GM21515 (cell line): ENCODE measurements at regions not wholly inside any gene's neighbourhood (a gene's known extent, or its start where the extent isn't known, plus 50 kb on each side); places are given as distances from the start of the nearest gene placed in this dataset.
"Not testable (repeated sequence)": the region's sequence is repeated elsewhere in the genome, so short reads cannot be mapped to it uniquely, and the experiment has no call there.

Experiments used
- ATAC-seq: cut with Tn5 transposase; IDR thresholded peaks from one replicate; pipeline ENCODE4 v1.9.1; 2021; ENCODE audit not compliant: unreplicated experiment

DNA sequence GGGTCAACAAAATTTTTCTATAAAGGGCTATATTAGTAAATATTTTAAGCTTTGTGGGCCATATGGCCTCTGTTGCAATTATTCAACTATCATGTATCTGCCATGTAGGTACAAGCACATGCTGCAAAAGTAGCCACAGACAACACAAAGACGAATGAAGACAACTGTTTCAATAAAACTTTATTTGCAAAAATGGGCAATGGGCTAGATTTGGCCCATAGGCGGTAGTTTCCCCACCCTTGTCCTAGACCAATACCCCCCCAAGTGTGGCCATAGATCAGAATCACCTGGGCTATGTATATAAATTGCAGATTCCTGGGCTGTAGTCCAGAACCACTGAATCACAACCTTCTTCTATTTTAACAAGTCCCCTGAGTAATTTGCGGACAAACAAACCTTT lies 331.0 kb upstream of the PSMD7 start:
- no peak for ATAC-seq

DNA sequence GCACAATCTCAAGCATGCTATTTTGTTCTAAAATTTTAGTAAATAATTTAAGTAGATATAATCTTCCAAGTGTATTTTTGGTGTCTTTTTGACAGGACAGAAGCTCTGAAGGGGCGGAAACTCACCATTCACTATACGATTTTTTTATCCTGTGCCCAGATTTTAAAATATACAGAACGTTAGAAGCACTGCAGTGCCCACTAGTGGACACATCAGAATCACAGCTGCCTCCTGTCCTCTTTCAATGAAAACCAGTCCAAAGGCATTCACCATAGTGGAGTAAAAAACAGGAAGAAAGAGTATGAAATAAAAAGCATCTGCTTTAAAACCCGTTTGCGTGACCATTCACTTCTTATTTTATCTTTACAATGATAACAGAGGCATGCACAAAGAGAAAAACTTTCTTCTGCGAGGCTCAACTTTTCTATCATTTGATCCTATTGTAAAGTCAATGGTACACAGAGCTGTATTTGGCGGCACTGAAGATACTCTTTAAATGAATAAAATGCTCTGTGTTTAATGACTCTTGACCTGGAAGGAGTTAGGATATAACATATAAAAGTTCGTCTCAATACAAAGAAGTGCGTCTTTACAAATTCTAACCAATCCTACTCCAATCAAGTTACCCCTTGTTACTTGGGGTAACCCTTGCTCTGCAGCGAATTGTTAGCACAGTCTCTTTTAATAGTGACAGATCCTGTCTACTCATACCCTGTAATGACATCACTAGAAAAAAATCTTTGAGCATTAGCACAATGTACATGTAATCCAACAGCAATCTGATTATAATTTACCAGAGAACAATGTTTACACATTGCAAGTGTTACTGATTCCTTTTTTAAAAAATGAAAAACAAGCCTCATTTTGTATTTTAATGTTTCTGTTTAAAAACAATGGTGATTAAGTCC lies 339.8 kb upstream of the PSMD7 start:
- peak; percentile 73 for ATAC-seq

DNA sequence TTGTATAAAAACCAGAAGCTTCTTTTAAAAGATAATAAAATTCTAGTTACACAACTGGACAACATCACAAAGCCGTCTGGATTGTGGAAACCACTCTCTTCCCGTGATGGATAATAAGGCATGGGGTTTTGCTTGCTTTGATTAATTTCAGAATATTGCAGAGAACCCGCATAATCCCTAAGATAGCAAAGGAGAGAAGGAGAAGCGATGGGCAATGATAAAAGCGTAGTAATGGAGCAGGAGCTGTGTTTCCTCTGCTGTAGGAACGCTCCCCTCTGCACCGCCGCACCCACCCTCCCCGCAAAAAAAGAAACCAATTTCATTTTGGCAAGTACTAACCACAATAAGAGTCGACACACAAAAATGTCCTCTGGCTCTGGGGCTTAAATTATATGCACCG lies 340.9 kb upstream of the PSMD7 start:
- no peak for ATAC-seq

DNA sequence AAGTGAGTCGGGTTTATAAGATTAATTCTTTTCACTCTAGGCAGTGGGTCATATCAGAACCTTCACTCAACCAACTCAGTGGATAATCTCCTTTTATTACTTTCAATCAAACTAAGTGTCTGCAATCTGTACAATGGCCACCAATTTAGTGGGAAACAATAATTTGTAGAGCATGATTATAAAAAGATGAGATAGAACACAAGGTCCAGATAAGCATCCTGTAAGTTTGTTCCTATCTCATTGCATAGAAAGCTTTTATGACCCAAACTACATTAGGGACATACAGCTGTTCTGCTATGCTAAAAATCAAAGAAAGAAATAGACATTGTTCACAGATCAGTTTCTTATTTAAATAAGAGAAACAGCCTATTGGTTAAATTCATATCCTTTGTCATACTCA lies 341.4 kb upstream of the PSMD7 start:
- no peak for ATAC-seq

DNA sequence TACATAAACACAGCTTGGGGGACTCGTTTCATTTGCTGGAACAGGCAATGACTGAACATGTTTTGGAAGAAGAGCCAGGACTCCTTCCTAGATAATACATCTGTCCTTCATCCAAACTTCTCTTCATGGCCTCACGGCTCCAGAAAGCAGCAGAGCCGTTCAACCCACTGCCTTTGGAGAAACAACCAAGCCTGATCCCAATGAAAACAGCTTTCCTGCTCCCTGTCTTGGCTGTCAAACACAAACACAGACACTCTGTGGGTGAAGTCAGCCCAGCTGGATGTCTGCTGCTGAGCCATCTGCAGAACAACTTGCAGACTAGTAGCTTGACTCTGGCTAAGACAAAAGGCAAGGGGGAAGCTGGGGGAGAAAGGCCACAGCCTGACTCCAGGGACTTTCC lies 345.1 kb upstream of the PSMD7 start:
- ATAC-seq = no peak

DNA sequence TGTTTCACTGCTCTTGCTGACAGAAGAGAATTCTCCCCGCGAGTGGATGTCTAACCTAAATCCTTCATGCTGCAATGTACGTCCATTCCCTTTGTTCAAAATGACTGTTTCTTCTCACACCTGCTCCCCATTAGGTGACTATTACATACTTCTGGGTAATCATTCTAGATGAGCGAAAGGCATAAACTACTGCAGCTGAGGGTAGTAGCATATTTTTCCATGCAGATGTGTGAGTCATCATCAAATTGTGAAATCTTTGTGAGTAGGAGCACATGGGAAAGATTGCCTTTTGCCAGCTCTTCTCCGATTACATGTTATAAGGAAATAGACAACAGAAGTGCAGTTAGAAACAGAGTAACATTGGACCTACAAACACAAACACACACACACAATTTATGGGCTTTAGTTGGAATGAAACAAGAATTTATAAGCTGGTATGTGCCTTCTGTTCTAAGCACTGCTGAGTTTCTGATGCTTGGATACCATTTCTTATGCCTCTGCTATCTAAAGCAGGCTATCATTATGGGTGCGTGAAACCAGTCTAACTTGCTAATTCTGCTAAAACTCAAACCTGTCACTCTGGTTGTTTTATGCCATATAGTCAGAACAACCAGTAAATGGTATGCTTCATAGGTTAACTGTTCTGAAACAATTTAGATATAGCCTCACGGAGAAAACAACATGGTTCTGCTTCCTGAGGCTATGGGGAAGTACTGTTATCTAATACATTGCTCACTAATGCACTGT lies 346.9 kb upstream of the PSMD7 start:
- ATAC-seq = no peak

DNA sequence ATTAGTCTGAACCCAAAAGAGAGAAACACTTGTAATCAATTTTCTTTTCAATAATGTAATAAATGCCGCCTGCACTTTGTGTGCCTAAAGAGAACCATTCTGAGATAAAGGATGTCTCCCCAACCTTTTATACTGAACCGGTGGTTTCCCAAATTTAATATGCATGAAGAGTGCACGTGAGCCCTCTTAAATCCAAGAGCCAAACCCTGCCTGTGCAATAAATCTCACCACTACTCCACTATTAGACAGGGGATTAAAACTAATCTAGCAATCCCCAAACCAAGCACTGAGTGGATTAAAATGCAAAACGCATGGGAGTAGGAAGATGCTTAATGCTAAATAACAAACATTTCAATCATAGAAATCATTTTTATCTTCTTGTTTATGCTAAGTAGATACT lies 351.0 kb upstream of the PSMD7 start:
- ATAC-seq = no peak

DNA sequence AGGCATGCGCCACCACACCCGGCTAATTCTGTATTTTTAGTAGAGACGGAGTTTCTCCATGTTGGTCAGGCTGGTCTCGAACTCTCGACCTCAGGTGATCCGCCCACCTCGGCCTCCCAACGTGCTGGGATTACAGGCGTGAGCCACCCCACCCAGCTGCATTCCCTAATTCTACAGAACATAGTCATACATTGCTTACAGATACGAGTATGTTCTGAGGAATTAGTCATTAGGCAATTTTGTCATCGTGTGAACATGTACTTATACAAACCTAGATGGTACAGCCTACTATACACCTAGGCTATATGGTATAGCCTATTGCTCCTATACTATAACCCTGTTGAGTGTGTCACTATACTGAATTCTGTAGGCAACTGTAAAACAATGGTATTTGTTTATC lies 353.4 kb upstream of the PSMD7 start:
- not testable (repeated sequence) for ATAC-seq

DNA sequence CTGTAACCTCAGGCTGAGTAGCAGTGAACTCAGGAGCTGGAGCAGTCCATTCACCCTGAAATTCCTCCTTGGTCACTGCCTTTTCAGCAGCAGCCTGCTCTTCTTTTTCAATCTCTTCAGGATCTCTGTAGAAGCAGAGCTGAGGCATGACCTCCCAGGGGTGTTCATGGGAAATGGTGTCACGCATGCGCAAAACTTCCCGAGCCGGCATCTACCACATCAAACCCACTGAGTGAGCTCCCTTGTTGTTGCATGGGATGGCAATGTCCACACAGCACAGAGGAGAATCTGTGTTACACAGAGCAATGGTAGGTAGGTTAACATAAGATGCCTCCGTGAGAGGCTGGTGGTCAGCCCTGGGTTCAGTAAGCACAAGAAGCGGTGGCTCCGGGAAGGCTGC lies 355.8 kb upstream of the PSMD7 start:
- ATAC-seq = not testable (repeated sequence)

DNA sequence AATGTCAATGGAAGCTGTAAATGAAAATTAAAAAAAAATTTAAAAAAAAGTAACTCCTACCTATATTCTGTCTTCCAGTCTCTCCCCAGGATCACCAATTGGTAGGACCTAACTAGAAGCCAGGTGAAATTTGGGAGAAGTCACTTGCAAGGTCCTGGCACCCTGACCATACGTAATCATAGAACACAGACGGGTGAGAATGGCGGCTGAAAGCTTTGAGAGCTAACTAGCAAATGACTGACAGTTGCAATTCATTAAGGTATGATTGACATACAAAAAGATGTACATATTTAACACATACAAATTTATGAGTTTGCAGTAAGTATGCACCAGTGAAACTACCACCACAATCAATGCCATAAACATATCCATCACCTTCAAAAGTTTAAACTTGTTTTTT lies 372.7 kb upstream of the PSMD7 start:
- ATAC-seq = no peak

DNA sequence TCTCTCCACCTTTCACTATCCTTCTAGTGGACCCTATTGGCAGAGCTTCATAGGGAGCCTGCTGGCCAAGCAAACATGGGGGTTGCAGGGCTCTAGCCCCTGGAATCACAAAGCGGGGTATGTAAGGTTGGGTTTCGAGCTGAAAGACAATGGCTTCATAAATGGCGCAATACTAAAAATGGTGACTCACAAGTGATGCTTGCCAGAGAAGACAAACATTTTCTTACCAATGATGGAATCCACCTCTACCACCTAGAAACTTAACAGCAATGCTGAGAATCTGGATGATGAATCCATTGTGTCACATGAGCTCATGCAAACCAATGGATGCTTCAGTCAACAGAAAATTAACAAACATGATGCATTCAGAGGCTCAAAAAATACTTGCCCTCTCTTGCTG lies 375.3 kb upstream of the PSMD7 start:
- ATAC-seq = no peak

DNA sequence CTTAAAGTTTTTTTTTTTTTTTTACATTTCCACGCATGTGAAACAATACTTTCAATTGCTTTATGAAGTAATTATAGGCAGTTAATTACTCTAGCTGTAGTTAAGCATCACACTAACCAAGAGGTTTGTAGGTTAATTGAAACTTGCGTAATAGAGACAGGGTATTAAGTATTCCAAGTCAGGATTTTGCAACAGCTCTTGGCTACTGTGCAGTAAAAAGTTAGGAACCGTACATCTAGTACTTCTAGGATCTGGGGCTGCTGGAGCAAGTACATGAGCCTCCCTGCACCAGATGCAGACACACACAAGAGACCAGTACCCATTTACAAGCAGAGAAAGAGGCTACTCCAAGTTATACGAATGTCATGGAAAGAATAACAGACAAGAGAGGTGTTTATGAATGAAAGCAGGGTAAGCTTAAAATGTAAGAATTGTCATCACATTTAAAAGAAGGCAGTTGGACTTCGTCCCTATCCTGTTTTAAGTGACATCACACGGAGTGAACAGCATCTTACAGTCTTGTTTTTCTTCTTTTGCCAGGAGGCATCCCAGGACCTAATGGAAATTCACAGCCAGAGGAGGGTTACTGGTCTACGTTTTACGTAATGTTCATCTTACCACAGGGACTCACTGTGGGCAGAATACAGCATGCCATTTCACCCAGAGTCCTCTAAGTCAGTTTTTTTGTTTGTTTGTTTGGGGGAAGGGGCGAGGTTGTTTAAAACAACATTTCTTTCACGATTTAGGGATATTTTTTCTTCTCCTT lies 379.6 kb upstream of the PSMD7 start:
- ATAC-seq = no peak

DNA sequence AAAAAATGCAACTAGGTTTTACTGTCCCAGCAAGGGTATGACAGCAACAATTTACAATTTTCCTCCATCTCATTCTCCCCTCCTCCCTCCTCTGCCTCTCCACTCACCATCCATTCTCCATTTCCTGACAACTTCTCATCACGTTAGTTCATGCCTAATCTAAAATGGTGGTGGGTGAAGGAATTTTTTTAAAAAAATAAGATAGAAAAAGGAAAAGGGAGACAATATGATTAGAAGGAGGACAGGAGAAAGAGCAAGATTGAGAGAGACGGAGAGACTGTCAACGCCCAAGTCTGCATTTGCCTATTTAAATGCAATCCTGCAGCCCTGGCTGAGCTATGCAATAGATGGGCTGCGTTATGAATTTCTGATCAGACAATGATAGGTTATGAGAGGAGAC lies 380.7 kb upstream of the PSMD7 start:
- ATAC-seq = no peak

DNA sequence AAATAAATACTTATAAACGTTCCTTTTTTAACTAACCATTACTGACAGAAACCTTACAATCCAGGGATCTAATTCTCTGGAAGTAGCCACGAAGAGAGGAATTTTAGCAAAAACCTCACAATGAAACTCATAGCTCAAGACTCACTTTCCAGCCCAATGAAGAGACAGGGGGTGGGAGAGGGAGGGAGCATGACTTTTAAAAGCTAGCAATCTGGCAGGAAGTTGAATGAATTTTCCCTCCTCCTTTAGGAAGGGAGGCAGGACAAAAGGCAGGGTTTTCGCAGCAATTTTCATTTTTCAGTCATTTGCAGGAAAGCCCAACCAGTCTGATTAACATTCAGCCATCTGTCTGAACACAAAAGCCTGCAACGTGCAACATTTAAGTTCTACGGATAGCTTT lies 381.5 kb upstream of the PSMD7 start:
- no peak for ATAC-seq

DNA sequence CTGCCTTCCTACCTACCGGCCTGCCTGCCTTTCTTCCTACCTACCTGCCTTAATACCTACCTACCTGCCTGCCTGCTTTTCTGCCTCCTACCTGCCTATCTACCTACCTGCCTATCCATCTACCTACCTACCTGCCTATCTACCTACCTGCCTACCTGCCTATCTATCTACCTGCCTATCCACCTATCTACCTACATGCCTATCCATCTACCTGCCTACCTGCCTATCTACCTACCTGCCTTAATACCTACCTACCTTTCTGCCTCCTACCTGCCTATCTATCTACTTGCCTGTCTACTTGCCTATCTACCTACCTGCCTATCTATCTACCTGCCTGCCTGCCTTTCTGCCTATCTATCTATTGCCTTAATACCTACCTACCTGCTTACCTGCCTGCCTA lies 383.8 kb upstream of the PSMD7 start:
- ATAC-seq = no peak

DNA sequence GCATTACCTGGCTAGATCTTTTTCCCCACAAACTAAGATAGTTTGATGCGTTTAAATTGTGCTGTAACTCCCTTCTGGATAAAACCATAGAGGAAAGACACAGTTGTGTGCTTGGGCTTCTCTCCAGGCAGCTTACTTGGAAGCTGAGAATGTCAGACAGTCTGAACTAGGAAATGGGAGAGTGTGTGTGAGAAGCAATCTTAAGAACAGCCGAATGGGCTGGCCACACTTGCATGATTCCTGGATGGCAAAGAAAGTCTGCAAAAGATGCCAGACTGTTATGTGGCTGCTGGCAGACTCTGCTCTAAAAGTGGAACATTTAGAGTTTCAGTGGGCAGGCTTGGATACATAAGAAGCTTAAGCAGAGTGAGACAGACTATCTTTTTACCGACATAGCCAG lies 384.3 kb upstream of the PSMD7 start:
- no peak for ATAC-seq

DNA sequence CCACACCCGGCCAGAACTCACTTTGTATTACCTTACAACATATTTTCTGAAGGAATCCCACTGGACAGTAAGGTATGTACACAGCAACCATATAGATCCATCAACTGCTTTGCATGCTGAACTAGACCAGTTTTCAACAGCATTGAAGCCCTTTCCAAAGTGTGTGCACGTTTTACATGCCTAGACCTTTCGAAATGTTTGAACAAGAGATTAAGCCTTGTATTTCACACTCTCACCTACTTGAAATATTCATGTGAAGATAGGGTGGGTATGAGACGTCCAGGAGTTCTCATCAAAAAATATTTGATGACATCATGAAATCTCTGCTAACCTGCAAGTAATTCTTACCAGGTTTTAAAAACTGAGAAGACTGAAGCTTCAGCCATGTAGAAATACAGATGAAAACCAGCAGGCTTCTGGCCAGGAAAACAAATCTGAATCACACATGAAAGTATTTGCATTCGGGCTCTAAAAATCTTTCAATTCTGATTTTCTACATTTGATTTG lies 387.0 kb upstream of the PSMD7 start:
- no peak for ATAC-seq

DNA sequence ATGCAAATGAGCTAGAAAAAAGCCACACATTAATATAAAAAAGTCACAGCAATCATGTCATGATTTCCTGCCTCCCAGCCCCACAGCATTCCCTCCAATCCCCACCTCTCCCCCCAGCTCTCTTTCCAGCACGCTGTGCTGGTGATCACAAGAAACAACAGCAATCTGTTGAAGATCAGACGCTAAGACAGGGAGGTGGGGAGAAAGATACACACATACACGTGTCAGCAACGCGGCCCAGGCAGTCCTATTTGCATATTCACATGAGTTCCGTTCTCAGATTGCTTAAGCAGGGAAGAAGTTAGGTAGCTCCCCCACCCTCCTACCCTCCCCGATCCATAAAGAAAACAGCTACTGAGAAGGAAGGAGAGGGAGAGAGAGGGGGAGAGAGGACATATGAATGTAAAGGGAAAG lies 405.5 kb upstream of the PSMD7 start:
- no peak for ATAC-seq

DNA sequence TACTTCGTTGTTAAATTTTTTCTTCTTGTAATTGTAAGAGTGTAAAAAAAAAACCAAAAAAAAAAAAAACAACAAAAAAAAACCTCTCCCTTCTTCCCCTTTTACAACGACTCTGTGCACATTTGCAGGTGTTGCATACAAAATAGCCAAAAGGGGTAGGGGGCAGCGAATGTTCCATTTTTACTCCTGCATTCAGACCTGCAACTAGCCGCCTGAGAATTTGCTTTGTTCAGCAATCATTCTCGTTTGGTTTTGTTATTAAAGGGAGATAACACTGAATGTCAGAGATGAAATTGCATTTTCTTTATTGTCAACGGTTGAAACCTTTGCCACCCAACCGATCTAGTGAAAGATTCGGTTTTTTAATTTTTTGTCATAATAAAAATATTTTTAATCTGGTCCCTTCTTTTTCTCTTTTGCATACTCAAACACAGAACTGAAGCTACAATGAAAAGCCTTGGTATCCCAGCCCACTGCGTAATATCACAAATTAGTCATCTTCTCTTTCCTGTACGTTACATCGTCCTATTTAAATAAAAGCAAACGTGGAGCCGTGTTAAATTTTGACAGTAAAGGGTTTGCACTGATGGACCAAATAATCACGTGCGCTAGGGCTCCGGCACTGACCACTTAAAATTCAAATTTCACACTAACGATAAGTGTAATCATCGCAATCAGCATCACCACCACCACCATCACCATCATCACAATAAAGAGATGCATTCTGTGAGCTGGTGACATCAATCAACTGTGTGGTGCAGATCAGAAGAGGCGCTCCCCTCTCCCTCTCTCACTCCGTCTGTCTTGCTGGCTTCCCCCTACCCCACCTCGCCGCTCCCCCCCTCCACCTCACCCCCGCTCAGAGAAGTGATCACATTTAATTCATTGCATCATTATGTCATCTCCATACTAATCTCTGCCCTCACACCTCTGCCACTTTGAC lies 406.2 kb upstream of the PSMD7 start:
- no peak for ATAC-seq

DNA sequence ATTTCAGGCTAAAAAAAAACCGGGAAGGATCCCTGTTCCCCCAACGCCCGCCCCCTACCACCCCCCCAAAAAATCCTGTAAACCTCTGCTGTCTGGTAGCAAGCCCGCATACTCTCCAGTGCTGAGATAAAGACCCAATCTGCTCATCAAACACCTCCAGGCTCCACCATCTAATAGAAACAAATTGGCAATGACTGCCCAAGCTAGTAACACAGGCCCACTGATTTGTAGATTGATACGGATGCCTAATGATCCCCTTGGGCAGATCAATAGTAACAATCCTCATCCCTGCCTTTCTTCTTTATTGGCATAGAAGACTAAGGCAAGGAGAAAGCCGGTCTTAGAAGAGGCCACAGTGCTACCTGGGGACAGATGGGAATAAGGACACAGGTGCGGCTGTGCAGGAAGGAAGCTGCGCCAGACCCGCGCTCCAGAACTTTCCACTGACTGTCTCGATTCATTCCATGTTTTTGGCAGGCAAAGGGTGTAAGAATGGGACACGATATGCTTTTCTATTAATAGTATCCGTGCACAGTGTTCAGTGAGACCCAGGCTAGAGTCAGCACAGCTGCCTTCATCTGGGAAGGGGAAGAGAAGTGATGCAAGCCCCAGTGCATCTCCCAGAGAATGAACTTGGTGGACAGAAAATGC lies 407.6 kb upstream of the PSMD7 start:
- no peak for ATAC-seq
